Liver (tissue), 8 donors: ENCODE measurements at regions not wholly inside any gene's neighbourhood (a gene's known extent, or its start where the extent isn't known, plus 50 kb on each side); places are given as distances from the start of the nearest gene placed in this dataset.

Experiments used
- DNase-seq: peaks from one replicate; pipeline ENCODE4 v3.0.0-alpha.2; 2017; ENCODE audit warnings: low spot score
- H3K27ac ChIP-seq, 2 donors: one replicate each; pipeline ENCODE4 v1.7.0; 2013; ENCODE audit warnings: inconsistent platforms in 2 of 2, low read length in 2 of 2, control low read depth in 1 of 2, low read depth in 1 of 2, mild to moderate bottlenecking in 1 of 2
- H3K27me3 ChIP-seq, 4 donors: one replicate each; pipeline versions ENCODE4 v1.6.1 to v1.7.0; 2013; ENCODE audit warnings: low read length in 3 of 4, inconsistent platforms in 1 of 4, mild to moderate bottlenecking in 1 of 4, moderate library complexity in 1 of 4; ENCODE audit not compliant: control insufficient read depth in 4 of 4, insufficient read depth in 4 of 4
- H3K36me3 ChIP-seq, 4 donors: one replicate each; pipeline versions ENCODE4 v1.6.1 to v1.7.0; 2013; ENCODE audit warnings: low read length in 3 of 4, mild to moderate bottlenecking in 3 of 4, low read depth in 1 of 4, moderate library complexity in 1 of 4; ENCODE audit not compliant: control insufficient read depth in 4 of 4, insufficient read depth in 3 of 4
- H3K4me1 ChIP-seq, 4 donors: one replicate each; pipeline versions ENCODE4 v1.6.1 to v1.7.0; 2013; ENCODE audit warnings: low read length in 3 of 4, mild to moderate bottlenecking in 3 of 4, moderate library complexity in 1 of 4; ENCODE audit not compliant: control insufficient read depth in 4 of 4, insufficient read depth in 4 of 4
- H3K4me3 ChIP-seq, 3 donors: one replicate each; pipeline versions ENCODE4 v1.6.1 to v1.7.0; 2013; ENCODE audit warnings: low read length in 3 of 3, control low read depth in 1 of 3, low read depth in 1 of 3, mild to moderate bottlenecking in 1 of 3
- H3K9ac ChIP-seq, 2 donors: one replicate each; pipeline ENCODE4 v1.7.0; 2013; ENCODE audit warnings: low read length in 2 of 2, mild to moderate bottlenecking in 2 of 2, moderate library complexity in 2 of 2, control low read depth in 1 of 2, low read depth in 1 of 2
- H3K9me3 ChIP-seq, 4 donors: one replicate each; pipeline versions ENCODE4 v1.6.1 to v1.7.0; 2013; ENCODE audit warnings: low read length in 3 of 4; ENCODE audit not compliant: control insufficient read depth in 4 of 4
- CTCF ChIP-seq: fragments of 150-350 bp; IDR thresholded peaks from 2 replicates; pipeline ENCODE4 v1.5.1; 2017; ENCODE audit warnings: improper control_type of control experiment, low read depth, low read length; ENCODE audit not compliant: missing input control
- FOXA1 ChIP-seq: IDR thresholded peaks from 2 replicates; pipeline ENCODE4 v1.6.1; 2016; ENCODE audit warnings: antibody characterized with exemption
- FOXA2 ChIP-seq: IDR thresholded peaks from 2 replicates; pipeline ENCODE4 v1.6.1; 2016; ENCODE audit warnings: antibody characterized with exemption
- GABPA ChIP-seq, 2 donors: IDR thresholded peaks in 1 of 2; conservative IDR thresholded peaks in 1 of 2; 2 replicates each; pipeline ENCODE4 v1.6.1; 2016; ENCODE audit warnings: antibody characterized with exemption in 2 of 2, mild to moderate bottlenecking in 1 of 2, moderate library complexity in 1 of 2
- HNF4G ChIP-seq: IDR thresholded peaks from 2 replicates; pipeline ENCODE4 v1.6.1; 2016; ENCODE audit warnings: antibody characterized with exemption
- MAX ChIP-seq: IDR thresholded peaks from 2 replicates; pipeline ENCODE4 v1.6.1; 2016; ENCODE audit warnings: antibody characterized with exemption
- RAD21 ChIP-seq, 2 donors: IDR thresholded peaks; 2 replicates each; pipeline ENCODE4 v1.6.1; 2016; ENCODE audit warnings: antibody characterized with exemption in 2 of 2, mild to moderate bottlenecking in 2 of 2
- REST ChIP-seq: IDR thresholded peaks from 2 replicates; pipeline ENCODE4 v1.6.1; 2016; ENCODE audit warnings: antibody characterized with exemption, mild to moderate bottlenecking
- SP1 ChIP-seq: IDR thresholded peaks from 2 replicates; pipeline ENCODE4 v1.6.1; 2018; ENCODE audit warnings: antibody characterized with exemption, mild to moderate bottlenecking
- TAF1 ChIP-seq: conservative IDR thresholded peaks from 2 replicates; pipeline ENCODE4 v1.6.1; 2016; ENCODE audit warnings: antibody characterized with exemption, mild to moderate bottlenecking
- YY1 ChIP-seq: IDR thresholded peaks from 2 replicates; pipeline ENCODE4 v1.6.1; 2016; ENCODE audit warnings: antibody characterized with exemption, mild to moderate bottlenecking
- ZBTB33 ChIP-seq: IDR thresholded peaks from 2 replicates; pipeline ENCODE4 v1.6.1; 2016; ENCODE audit warnings: antibody characterized with exemption
- WGBS: extraction: QIAGEN DNeasy Blood & Tissue Kit; methylation state at CpG from one replicate; pipeline ENCODE4 v1.1.7; 2013; 5-methylcytosine and 5-hydroxymethylcytosine counted together
- donor health status: healthy.
- donor health status: healthy.
- donor health status: healthy.
- donor health status: healthy.
- donor health status: healthy.

- Histone ChIP-seq H3K9ac (no peak overlapping the region), H3K4me3 (no peak overlapping the region), H3K27ac (no peak overlapping the region), H3K4me1 (no peaks in the 10 kb centered on the region), H3K9me3 (no peaks in the 10 kb centered on the region), H3K27me3 (peaks cover 0 to 3% (median 0%) of the 10 kb centered on the region in 4 donors), H3K36me3 (no peaks in the 10 kb centered on the region)
- no peak for TF ChIP-seq CTCF
- TF ChIP-seq YY1 = no peak
- no peak for TF ChIP-seq MAX
- TF ChIP-seq RAD21 (IDR thresholded peaks at IDR 0.05) = no peak
- no peak for TF ChIP-seq REST
- TF ChIP-seq TAF1 = no peak
- TF ChIP-seq HNF4G = no peak
- no peak for DNase-seq
Observed at GRCh38 chr5:118336468-118336867, 651.9 kb downstream of the DTWD2 start.

- H3K9me3 ChIP-seq = peaks cover 0 to 7% (median 0%) of the 10 kb centered on the region in 4 donors
- no peak overlapping the region for H3K9ac ChIP-seq
- 86% methylated on average over 3 of the region's 3 CpGs for WGBS
- no peak overlapping the region for H3K4me3 ChIP-seq
- no peaks in the 10 kb centered on the region for H3K36me3 ChIP-seq
- no peak for DNase-seq
- TF ChIP-seq RAD21 (IDR thresholded peaks at IDR 0.05) (no peak), SP1 (no peak), TAF1 (no peak), REST (no peak), ZBTB33 (no peak), FOXA1 (no peak), HNF4G (no peak), FOXA2 (no peak), YY1 (no peak), GABPA (IDR thresholded peaks at IDR 0.05 in 1 of 2, conservative IDR thresholded peaks at IDR 0.05 in 1 of 2) (no peak)
- H3K27me3 ChIP-seq = peaks cover 0 to 2% (median 0%) of the 10 kb centered on the region in 4 donors
- H3K27ac ChIP-seq = no peak overlapping the region
- H3K4me1 ChIP-seq = no peaks in the 10 kb centered on the region
Observed at GRCh38 chr5:118327389-118327788, 661.0 kb downstream of the DTWD2 start.
